Neural progenitor cell (in vitro differentiated cells): ENCODE measurements at regions not wholly inside any gene's neighbourhood (a gene's known extent, or its start where the extent isn't known, plus 50 kb on each side); places are given as distances from the start of the nearest gene placed in this dataset.

Experiments used
- CTCF ChIP-seq: fragments of 200-600 bp; sonication (generic); IDR thresholded peaks from 2 replicates; pipeline ENCODE4 v1.5.1; 2017; ENCODE audit warnings: antibody characterized with exemption, mild to moderate bottlenecking
- EZH2 ChIP-seq: fragments of 200-600 bp; sonication (generic); IDR thresholded peaks from 2 replicates; pipeline ENCODE4 v1.6.1; 2017; ENCODE audit warnings: antibody characterized with exemption, mild to moderate bottlenecking, moderate library complexity

DNA sequence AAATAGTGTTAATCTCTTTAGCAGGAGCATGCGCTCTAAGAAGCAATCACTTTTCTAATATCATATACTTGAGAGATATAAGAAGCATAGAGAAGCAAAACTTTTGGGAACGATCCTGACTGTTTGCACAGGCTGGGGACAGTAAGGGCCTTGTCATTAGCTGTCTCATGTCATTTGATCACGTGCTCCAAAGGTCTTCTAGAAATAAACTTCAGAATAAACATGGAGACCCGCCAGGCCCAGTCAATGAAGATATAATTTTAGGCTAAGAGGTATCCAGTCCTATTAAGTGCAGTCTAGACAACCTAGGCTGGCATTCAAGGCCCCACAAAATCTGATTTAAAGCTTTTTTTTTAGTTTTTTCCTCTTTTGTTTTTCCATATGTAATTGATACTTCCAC is 111.0 kb upstream of the APC start:
- no peak for TF ChIP-seq EZH2
- TF ChIP-seq CTCF: no peak
